ENCODE measurements at regions not wholly inside any gene's neighbourhood (a gene's known extent, or its start where the extent isn't known, plus 50 kb on each side); places are given as distances from the start of the nearest gene placed in this dataset.

DNA sequence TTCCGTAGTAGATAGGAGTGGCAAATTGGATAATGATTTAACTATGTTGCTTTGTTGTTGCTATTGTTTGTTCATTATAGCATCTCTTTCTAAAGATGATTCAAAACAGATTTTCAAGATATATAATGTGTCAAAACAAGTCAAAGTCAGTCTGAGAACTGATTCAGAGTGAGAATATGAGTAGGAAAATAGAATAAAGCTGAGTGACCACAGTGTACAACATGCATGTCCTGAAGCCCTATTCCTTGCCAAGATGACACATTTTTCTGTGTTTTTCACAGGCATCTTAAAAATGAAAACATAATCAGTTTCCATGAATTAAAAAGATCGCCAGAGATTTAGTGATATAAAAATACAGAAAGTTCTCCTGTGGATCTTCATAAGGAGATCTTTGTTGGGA lies 57.0 kb upstream of the THRB start:
- TF ChIP-seq POLR2A (IDR thresholded peaks at IDR 0.05; ENCODE audit: low read depth, low read length) = no peak
- TF ChIP-seq, protein P1, sequence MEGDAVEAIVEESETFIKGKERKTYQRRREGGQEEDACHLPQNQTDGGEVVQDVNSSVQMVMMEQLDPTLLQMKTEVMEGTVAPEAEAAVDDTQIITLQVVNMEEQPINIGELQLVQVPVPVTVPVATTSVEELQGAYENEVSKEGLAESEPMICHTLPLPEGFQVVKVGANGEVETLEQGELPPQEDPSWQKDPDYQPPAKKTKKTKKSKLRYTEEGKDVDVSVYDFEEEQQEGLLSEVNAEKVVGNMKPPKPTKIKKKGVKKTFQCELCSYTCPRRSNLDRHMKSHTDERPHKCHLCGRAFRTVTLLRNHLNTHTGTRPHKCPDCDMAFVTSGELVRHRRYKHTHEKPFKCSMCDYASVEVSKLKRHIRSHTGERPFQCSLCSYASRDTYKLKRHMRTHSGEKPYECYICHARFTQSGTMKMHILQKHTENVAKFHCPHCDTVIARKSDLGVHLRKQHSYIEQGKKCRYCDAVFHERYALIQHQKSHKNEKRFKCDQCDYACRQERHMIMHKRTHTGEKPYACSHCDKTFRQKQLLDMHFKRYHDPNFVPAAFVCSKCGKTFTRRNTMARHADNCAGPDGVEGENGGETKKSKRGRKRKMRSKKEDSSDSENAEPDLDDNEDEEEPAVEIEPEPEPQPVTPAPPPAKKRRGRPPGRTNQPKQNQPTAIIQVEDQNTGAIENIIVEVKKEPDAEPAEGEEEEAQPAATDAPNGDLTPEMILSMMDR (IDR thresholded peaks at IDR 0.05; ENCODE audit: extremely low read depth in 1 of 2, insufficient read depth in 1 of 2, low read depth in 1 of 2, low read length in 2 of 2) = no peak

All from endothelial cell of umbilical vein (primary cell).